ENCODE measurements at regions not wholly inside any gene's neighbourhood (a gene's known extent, or its start where the extent isn't known, plus 50 kb on each side); places are given as distances from the start of the nearest gene placed in this dataset.

GRCh38 chr10:108836362-108836761 is 1086.9 kb downstream of the XPNPEP1 start:
- H3K79me2 ChIP-seq (ENCODE audit: insufficient read depth, low read depth, low read length): no peaks in the 10 kb centered on the region
- H3K9me2 ChIP-seq (ENCODE audit: insufficient read depth, low read length): no peaks in the 10 kb centered on the region
- BruUV-seq (replicated peaks): no TSS peak
- H4K20me1 ChIP-seq (ENCODE audit: insufficient read depth, low read length): no peaks in the 10 kb centered on the region
- no peak overlapping the region for H3K4me2 ChIP-seq (ENCODE audit: low read length)
- TF ChIP-seq CTCF (conservative IDR thresholded peaks at IDR 0.05; ENCODE audit: low read length): no peak
- TF ChIP-seq EZH2phosphoT487 (IDR thresholded peaks at IDR 0.05; ENCODE audit: borderline replicate concordance, low read depth, low read length): no peak
- H2AFZ ChIP-seq (ENCODE audit: low read length): no peak overlapping the region
- ChIA-PET CTCF (ENCODE audit: unreplicated experiment) (no interaction called here), POLR2A (no interaction called here)
- no peak overlapping the region for H3K4me3 ChIP-seq (ENCODE audit: low read depth, low read length, poor library complexity, severe bottlenecking)
- DNase-seq (ENCODE audit: low spot score): no peak
- no peaks in the 10 kb centered on the region for H3K9me3 ChIP-seq (ENCODE audit: low read length)
- no peaks in the 10 kb centered on the region for H3K4me1 ChIP-seq (ENCODE audit: insufficient read depth, low read length, poor library complexity, severe bottlenecking)
- no peaks in the 10 kb centered on the region for H3K36me3 ChIP-seq (ENCODE audit: insufficient read depth, low read length)
- intact Hi-C loops (cut with micrococcal nuclease; ENCODE audit: unreplicated experiment): no loop called here
- H3K27ac ChIP-seq (ENCODE audit: low read depth, low read length, poor library complexity, severe bottlenecking): no peak overlapping the region

GRCh38 chr10:108822026-108822425 is 1101.3 kb downstream of the XPNPEP1 start:
- Histone ChIP-seq H4K20me1 (ENCODE audit: insufficient read depth, low read length) (no peaks in the 10 kb centered on the region), H3K36me3 (ENCODE audit: insufficient read depth, low read length) (no peaks in the 10 kb centered on the region), H3K4me1 (ENCODE audit: insufficient read depth, low read length, poor library complexity, severe bottlenecking) (no peaks in the 10 kb centered on the region), H3K27ac (ENCODE audit: low read depth, low read length, poor library complexity, severe bottlenecking) (no peak overlapping the region), H3K9me2 (ENCODE audit: insufficient read depth, low read length) (no peaks in the 10 kb centered on the region), H3K9me3 (ENCODE audit: low read length) (no peaks in the 10 kb centered on the region), H3K79me2 (ENCODE audit: insufficient read depth, low read depth, low read length) (no peaks in the 10 kb centered on the region), H3K4me3 (ENCODE audit: low read depth, low read length, poor library complexity, severe bottlenecking) (no peak overlapping the region), H3K4me2 (ENCODE audit: low read length) (no peak overlapping the region), H2AFZ (ENCODE audit: low read length) (no peak overlapping the region)
- intact Hi-C loops (cut with micrococcal nuclease; ENCODE audit: unreplicated experiment): no loop called here
- ChIA-PET CTCF (ENCODE audit: unreplicated experiment) (no interaction called here), POLR2A (no interaction called here)
- no peak for TF ChIP-seq EZH2phosphoT487 (IDR thresholded peaks at IDR 0.05; ENCODE audit: borderline replicate concordance, low read depth, low read length)
- no peak for TF ChIP-seq CTCF (conservative IDR thresholded peaks at IDR 0.05; ENCODE audit: low read length)
- DNase-seq (ENCODE audit: low spot score): no peak
- no TSS peak for BruUV-seq (replicated peaks)

- intact Hi-C loops (cut with micrococcal nuclease; ENCODE audit: unreplicated experiment): no loop called here
- H3K27ac ChIP-seq (ENCODE audit: low read depth, low read length, poor library complexity, severe bottlenecking): no peak overlapping the region
- H3K4me1 ChIP-seq (ENCODE audit: insufficient read depth, low read length, poor library complexity, severe bottlenecking): no peaks in the 10 kb centered on the region
- DNase-seq (ENCODE audit: low spot score): no peak
- H3K79me2 ChIP-seq (ENCODE audit: insufficient read depth, low read depth, low read length): no peaks in the 10 kb centered on the region
- no peak overlapping the region for H3K4me2 ChIP-seq (ENCODE audit: low read length)
- no TSS peak for BruUV-seq (replicated peaks)
- H3K9me3 ChIP-seq (ENCODE audit: low read length): no peaks in the 10 kb centered on the region
- no peak overlapping the region for H2AFZ ChIP-seq (ENCODE audit: low read length)
- H3K36me3 ChIP-seq (ENCODE audit: insufficient read depth, low read length): no peaks in the 10 kb centered on the region
- no peak overlapping the region for H3K4me3 ChIP-seq (ENCODE audit: low read depth, low read length, poor library complexity, severe bottlenecking)
- ChIA-PET CTCF (ENCODE audit: unreplicated experiment) (no interaction called here), POLR2A (interaction anchor here (0.6 kb wide), 1 partner anchor 22 kb away, joined by 3 read pairs; no protein-coding TSS in a partner anchor)
- H3K9me2 ChIP-seq (ENCODE audit: insufficient read depth, low read length): no peaks in the 10 kb centered on the region
- no peak for TF ChIP-seq EZH2phosphoT487 (IDR thresholded peaks at IDR 0.05; ENCODE audit: borderline replicate concordance, low read depth, low read length)
- TF ChIP-seq CTCF (conservative IDR thresholded peaks at IDR 0.05; ENCODE audit: low read length): no peak
- no peaks in the 10 kb centered on the region for H4K20me1 ChIP-seq (ENCODE audit: insufficient read depth, low read length)
Measured at GRCh38 chr10:108819302-108819701, 1104.0 kb downstream of the XPNPEP1 start.

Measured in OCI-LY7 (cell line).